ENCODE measurements at regions not wholly inside any gene's neighbourhood (a gene's known extent, or its start where the extent isn't known, plus 50 kb on each side); places are given as distances from the start of the nearest gene placed in this dataset.

DNA sequence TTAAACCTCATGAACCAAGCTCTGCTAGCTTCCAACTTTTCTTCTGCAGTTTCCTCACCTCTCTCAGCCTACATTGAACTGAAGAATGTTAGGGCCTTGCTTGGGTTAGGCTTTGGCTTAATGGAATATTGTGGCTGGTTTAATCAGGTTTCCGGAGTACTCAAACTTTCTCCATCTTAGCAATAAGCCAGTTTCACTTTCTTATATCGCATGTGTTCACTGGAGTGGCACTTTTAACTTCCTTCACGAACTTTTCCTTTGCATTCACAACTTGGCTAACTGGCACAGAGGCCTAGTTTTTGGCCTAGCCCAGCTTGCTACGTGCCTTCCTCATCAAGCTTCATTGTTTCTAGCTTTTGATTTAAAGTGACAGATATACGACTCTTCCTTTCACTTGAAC is 81.0 kb upstream of the MAST4 start:
- TF ChIP-seq, protein P1, sequence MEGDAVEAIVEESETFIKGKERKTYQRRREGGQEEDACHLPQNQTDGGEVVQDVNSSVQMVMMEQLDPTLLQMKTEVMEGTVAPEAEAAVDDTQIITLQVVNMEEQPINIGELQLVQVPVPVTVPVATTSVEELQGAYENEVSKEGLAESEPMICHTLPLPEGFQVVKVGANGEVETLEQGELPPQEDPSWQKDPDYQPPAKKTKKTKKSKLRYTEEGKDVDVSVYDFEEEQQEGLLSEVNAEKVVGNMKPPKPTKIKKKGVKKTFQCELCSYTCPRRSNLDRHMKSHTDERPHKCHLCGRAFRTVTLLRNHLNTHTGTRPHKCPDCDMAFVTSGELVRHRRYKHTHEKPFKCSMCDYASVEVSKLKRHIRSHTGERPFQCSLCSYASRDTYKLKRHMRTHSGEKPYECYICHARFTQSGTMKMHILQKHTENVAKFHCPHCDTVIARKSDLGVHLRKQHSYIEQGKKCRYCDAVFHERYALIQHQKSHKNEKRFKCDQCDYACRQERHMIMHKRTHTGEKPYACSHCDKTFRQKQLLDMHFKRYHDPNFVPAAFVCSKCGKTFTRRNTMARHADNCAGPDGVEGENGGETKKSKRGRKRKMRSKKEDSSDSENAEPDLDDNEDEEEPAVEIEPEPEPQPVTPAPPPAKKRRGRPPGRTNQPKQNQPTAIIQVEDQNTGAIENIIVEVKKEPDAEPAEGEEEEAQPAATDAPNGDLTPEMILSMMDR (IDR thresholded peaks at IDR 0.05; ENCODE audit: low read length): no peak
- no peak for TF ChIP-seq EZH2 (IDR thresholded peaks at IDR 0.05; ENCODE audit: borderline replicate concordance, low read length)
